GM12878 (cell line): ENCODE measurements at regions not wholly inside any gene's neighbourhood (a gene's known extent, or its start where the extent isn't known, plus 50 kb on each side); places are given as distances from the start of the nearest gene placed in this dataset.

ENCODE experiments used
- BRCA1 ChIP-seq: IDR thresholded peaks from 2 replicates; pipeline ENCODE4 v1.6.1; 2011; ENCODE audit warnings: low read depth, low read length, improper control_type of control experiment
- CEBPB ChIP-seq, 2 experiments: fragments of 150-350 bp in 1 of 2; IDR thresholded peaks; 2 replicates each; pipeline ENCODE4 v1.6.1; 2012 to 2014; ENCODE audit warnings: low read depth in 2 of 2, low read length in 2 of 2, borderline replicate concordance in 1 of 2, inconsistent platforms in 1 of 2
- CHD2 ChIP-seq: IDR thresholded peaks from 2 replicates; pipeline ENCODE4 v1.6.1; 2011; ENCODE audit warnings: low read depth, low read length, improper control_type of control experiment, borderline replicate concordance
- CHD4 ChIP-seq: fragments of 200-600 bp; sonication (generic); IDR thresholded peaks from 2 replicates; pipeline ENCODE4 v1.6.1; 2016; ENCODE audit warnings: mild to moderate bottlenecking
- CREB1 ChIP-seq: IDR thresholded peaks from 2 replicates; pipeline ENCODE4 v1.6.1; 2012; ENCODE audit warnings: low read depth, mild to moderate bottlenecking, inconsistent platforms
- CTCF ChIP-seq, 3 experiments: IDR thresholded peaks in 2 of 3; conservative IDR thresholded peaks in 1 of 3; 2 replicates each; pipeline ENCODE4 v1.5.1; 2011; ENCODE audit warnings: low read depth in 3 of 3, low read length in 3 of 3, mild to moderate bottlenecking in 3 of 3, control low read depth in 2 of 3, moderate library complexity in 2 of 3, inconsistent platforms in 1 of 3, mixed read lengths in 1 of 3; ENCODE audit not compliant: control insufficient read depth in 2 of 3, insufficient read depth in 1 of 3; ENCODE audit errors: extremely low read depth in 1 of 3
- GABPA ChIP-seq: IDR thresholded peaks from 2 replicates; pipeline ENCODE4 v1.6.1; 2014; ENCODE audit warnings: antibody characterized with exemption, low read depth, mild to moderate bottlenecking, inconsistent platforms
- MEF2A ChIP-seq: IDR thresholded peaks from 2 replicates; pipeline ENCODE4 v1.6.1; 2011; ENCODE audit warnings: low read depth, mild to moderate bottlenecking, low read length, moderate library complexity; ENCODE audit not compliant: insufficient read depth
- PML ChIP-seq: IDR thresholded peaks from 2 replicates; pipeline ENCODE4 v1.6.1; 2012; ENCODE audit warnings: low read length, inconsistent platforms
- POLR2A ChIP-seq: IDR thresholded peaks from 2 replicates; pipeline ENCODE4 v1.6.1; 2011; ENCODE audit warnings: low read depth, mild to moderate bottlenecking, low read length
- POLR2AphosphoS5 ChIP-seq: IDR thresholded peaks from 2 replicates; pipeline ENCODE4 v1.6.1; 2011; ENCODE audit warnings: mild to moderate bottlenecking, low read length, inconsistent platforms
- RAD51 ChIP-seq: fragments of 450-650 bp; IDR thresholded peaks from 2 replicates; pipeline ENCODE4 v1.6.1; 2016; ENCODE audit warnings: moderate library complexity, mild to moderate bottlenecking, inconsistent platforms
- USF1 ChIP-seq: IDR thresholded peaks from 2 replicates; pipeline ENCODE4 v1.6.1; 2011; ENCODE audit warnings: borderline replicate concordance, low read depth, mild to moderate bottlenecking, moderate library complexity, mixed read lengths, low read length; ENCODE audit not compliant: insufficient read depth; ENCODE audit errors: extremely low read length
- ZBTB11 ChIP-seq: fragments of 450-650 bp; formaldehyde crosslinking; IDR thresholded peaks from 2 replicates; pipeline ENCODE4 v1.5.0; 2022; ENCODE audit warnings: mild to moderate bottlenecking, missing genetic modification characterization

- no peak for TF ChIP-seq CHD4
- no peak for TF ChIP-seq BRCA1
- TF ChIP-seq CEBPB (IDR thresholded peaks at IDR 0.05; ENCODE audit: borderline replicate concordance in 1 of 2, low read depth in 2 of 2, low read length in 2 of 2): no peak
- no peak for TF ChIP-seq CTCF (IDR thresholded peaks at IDR 0.05 in 2 of 3, conservative IDR thresholded peaks at IDR 0.05 in 1 of 3; ENCODE audit: control insufficient read depth in 2 of 3, extremely low read depth in 1 of 3, insufficient read depth in 1 of 3, low read depth in 3 of 3, low read length in 3 of 3)
- TF ChIP-seq RAD51: no peak
- TF ChIP-seq CHD2: no peak
- no peak for TF ChIP-seq ZBTB11 (CRISPR knock-in tag)
- no peak for TF ChIP-seq POLR2AphosphoS5
- TF ChIP-seq GABPA: no peak
- TF ChIP-seq POLR2A: no peak
- no peak for TF ChIP-seq PML
- TF ChIP-seq MEF2A: no peak
- TF ChIP-seq CREB1: no peak
- TF ChIP-seq USF1: no peak
These were observed 1999.5 kb upstream of the CDH6 start for GRCh38 chr5:29193972-29194371.
